ENCODE measurements at regions not wholly inside any gene's neighbourhood (a gene's known extent, or its start where the extent isn't known, plus 50 kb on each side); places are given as distances from the start of the nearest gene placed in this dataset.

DNA sequence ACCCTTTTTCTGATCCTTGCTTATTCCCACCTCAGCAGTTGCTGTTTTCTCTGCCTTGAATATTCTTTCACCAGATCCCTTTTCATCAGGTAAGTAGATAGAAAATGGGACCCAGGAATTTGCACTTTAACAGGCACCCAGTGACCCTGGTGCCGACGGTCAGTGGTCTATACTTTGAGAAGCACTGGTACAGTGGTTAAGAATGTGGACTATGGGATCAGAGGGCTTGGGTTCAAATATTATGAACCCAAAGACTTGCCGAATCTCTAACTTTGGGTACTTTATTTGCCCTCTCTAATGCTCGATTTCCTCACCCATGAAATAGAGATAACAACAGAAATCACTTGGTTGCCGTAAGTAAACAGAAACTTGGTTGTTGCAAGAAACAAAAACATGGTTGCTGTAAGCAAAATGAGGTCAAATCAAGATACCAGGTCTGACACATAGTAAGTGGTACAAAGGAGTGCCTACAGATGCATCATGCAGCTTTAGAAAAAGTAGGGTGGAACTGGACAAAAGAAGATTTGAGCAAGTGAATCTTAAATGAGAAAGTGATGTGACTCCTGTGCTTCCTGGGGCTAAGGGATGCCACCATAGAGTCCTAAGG is 69.5 kb upstream of the GLS start:
- no peak for DNase-seq

- no peak for DNase-seq
These were observed 68.8 kb upstream of the GLS start for GRCh38 chr2:190811811-190812210.

DNA sequence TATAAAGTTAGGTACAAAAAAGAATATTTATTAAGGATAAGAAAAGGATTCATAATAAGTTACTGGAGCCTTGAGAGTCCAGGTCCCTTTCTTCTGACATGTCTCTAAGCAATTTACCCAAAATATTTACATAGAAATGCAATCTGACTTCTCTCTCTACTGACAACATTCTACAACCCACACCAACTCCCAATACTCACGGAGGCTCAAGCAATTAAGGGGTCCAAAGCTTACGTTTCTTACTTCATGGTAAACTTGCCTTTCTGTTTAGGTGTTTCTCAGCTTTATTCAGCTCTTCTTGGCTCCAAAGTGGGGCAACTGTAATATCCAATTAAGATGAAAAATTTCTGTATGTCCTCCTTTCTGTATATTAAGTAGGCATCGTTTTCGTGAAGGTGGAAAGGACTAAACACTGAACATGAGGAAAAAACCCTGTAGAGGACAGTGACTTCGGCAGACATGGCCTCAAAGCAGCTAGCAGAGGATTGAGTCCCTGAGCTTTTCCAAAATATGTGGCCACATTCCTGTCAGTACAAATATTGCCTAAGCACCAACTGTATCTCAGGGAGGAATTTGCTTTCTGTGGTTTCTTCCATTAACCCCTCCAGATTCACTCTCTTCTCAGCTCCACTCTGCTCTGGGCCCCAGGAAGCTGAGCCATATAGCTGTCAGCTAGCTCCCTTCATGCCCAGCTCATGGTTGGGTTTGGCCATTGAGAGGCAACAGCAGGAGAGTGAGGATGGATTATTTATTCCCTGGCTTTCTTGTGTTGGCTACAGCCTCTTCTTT is 67.9 kb upstream of the GLS start:
- no peak for DNase-seq

- no peak for DNase-seq
These were observed 65.4 kb upstream of the GLS start for GRCh38 chr2:190815226-190815625.

DNA sequence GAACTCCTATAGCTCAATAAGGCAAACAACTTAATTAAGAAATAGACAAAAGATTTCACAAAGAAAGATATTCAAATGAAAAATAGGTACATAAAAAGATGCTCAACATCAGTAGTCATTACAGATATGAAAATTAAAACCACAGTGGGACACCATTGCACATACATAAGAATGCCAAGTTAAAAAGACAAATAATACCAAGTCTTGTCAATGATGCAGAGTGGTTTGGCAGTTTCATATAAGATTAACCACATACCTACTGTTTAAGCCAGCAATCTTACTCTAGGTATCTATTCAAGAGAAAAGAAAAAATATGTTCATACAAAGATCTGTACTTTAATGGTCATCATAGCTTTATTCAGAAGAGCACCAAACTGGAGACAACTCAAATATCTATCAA is 63.5 kb upstream of the GLS start:
- no peak for DNase-seq

DNA sequence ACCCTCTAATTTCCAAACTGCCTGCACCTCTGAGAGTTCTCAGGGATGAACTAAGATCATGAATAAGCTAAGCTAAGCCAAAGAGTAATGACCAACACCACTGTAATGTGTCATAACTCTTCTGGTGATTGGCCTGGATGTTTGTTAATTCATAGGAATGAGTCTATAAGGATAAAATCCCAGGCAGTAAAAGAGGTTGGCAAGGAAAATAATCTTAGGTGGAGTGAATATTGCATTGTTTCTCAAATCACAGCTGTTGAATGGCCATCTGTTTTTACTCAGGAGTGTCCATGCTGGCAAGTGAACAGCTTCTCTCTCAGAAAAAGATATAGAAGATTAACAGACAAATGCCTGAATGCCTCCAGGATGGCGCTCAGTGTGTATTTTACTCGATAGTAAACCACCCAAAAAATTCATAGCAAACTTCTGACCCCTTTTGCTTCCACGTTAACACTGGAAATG is 60.8 kb upstream of the GLS start:
- DNase-seq: no peak

GRCh38 chr2:190820416-190820815 is 60.2 kb upstream of the GLS start:
- DNase-seq: no peak

- no peak for DNase-seq
These were observed 58.6 kb upstream of the GLS start for GRCh38 chr2:190822043-190822442.

DNA sequence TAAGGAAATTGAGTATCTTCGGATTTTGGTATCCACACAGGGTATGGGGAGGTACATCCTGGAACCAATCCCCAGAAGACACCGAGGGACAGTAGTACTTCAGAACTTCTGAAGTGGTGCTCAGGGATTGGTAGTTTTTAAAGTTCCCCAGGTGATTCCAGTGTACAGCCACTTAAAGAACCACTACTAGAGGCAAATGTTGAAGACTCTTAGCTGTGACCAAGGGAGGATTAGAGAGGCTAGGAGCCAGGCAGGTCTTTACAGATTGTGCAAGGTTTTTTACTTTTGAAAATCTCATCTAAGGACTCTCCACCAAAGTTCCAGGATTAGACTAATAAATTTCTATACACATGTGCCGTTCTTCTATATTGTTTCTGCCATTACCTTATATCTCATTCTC is 52.9 kb upstream of the GLS start:
- no peak for DNase-seq

DNA sequence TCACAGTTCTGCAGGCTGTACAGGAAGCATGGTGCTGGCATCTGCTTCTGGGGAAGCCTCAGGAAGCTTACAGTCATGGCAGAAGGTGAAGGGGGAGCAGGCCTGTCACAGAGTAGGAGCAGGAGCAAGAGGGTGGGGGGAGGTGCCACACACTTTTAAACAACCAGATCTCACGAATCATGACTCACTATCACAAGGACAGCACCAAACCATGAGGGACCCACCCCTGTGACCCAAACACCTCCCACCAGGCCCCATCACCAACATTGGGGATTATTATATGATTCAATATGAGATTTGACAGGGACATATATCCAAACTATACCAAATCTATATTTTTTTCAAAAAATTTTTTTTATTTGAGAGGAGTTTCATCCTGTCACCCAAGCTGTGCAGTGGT is 51.0 kb upstream of the GLS start:
- no peak for DNase-seq
